Endothelial cell (in vitro differentiated cells): ENCODE measurements at regions not wholly inside any gene's neighbourhood (a gene's known extent, or its start where the extent isn't known, plus 50 kb on each side); places are given as distances from the start of the nearest gene placed in this dataset.

Experiments
- DNase-seq: peaks from one replicate; pipeline ENCODE4 v3.0.0; 2021; ENCODE audit warnings: low spot score
- H3K27ac Mint-ChIP-seq: one replicate; pipeline ENCODE4 v1.8.0; 2021; ENCODE audit warnings: mixed read lengths, inconsistent platforms; ENCODE audit not compliant: unreplicated experiment
- H3K27me3 Mint-ChIP-seq: one replicate; pipeline ENCODE4 v1.8.0; 2021; ENCODE audit warnings: mild to moderate bottlenecking, moderate library complexity, mixed read lengths, inconsistent platforms; ENCODE audit not compliant: unreplicated experiment
- H3K36me3 Mint-ChIP-seq: one replicate; pipeline ENCODE4 v1.8.0; 2021; ENCODE audit warnings: mild to moderate bottlenecking, low read depth, mixed read lengths, inconsistent platforms; ENCODE audit not compliant: unreplicated experiment
- H3K4me1 Mint-ChIP-seq: one replicate; pipeline ENCODE4 v1.8.0; 2021; ENCODE audit warnings: mild to moderate bottlenecking, mixed read lengths, inconsistent platforms; ENCODE audit not compliant: unreplicated experiment
- H3K4me3 Mint-ChIP-seq: one replicate; pipeline ENCODE4 v1.8.0; 2021; ENCODE audit warnings: mild to moderate bottlenecking, mixed read lengths, inconsistent platforms; ENCODE audit not compliant: unreplicated experiment
- H3K9me3 Mint-ChIP-seq: one replicate; pipeline ENCODE4 v1.8.0; 2021; ENCODE audit warnings: mixed read lengths, inconsistent platforms; ENCODE audit not compliant: unreplicated experiment
- TF ChIP-seq, protein P1 (sequence below): fragments of 200-600 bp; sonication (generic); IDR thresholded peaks from one replicate; pipeline ENCODE4 v1.5.0; 2021; ENCODE audit warnings: antibody characterized with exemption; ENCODE audit not compliant: unreplicated experiment

DNA sequence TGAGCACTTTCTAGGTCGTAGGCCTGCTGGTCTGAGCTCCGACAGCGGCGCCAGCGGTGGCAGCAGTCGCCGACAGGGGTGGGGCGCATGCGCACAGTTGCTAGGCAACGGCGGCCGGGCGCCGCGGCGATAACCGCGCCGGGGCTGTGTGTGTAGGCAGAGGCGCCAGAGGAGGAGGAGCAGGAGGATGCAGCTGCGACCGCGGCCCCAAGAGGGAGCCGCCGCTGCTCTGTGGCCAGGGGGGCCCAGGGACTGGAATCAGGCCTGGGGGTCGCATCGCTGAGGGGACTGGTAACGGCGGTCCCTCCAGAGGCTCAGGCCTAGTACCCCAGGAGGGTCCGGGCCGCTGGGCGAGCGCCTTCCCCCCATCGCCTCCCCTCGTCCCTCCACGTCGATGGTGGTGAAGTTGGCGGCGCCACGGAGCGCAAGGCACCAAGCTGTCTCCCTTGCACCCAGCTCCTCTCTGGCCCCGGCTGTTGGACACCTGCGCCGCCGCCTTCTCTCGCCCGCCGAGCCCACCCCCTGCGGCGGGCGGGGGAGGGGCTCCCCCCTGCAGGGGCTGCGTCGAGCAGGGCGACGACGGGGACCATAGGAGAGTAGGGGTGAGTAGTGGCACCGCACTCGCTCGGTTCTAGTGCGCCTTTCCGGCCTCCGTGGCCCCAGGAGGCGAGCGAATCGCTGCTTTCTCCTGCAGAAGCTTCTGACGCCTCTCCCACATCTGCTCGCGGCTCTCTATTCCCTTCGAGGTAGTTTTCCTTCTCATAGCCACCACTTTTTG lies 58.6 kb upstream of the ZC4H2 start, which contains the start of gene ZC3H12B:
Gene ZC3H12B (plus strand): TSS at position 159 of the 778 bp plus-strand sequence.
- peak within 1 kb of the TSS; percentile 90 for H3K4me3 Mint-ChIP-seq
- no peak within 1 kb of the TSS for H3K27ac Mint-ChIP-seq
- H3K36me3 Mint-ChIP-seq = no peaks in the 10 kb centered on the region
- no peaks in the 10 kb centered on the region for H3K9me3 Mint-ChIP-seq
- no peaks in the 10 kb centered on the region for H3K4me1 Mint-ChIP-seq
- peak; percentile 81 for DNase-seq
- H3K27me3 Mint-ChIP-seq = peaks cover 2% of the 10 kb centered on the region
- TF ChIP-seq, protein P1, sequence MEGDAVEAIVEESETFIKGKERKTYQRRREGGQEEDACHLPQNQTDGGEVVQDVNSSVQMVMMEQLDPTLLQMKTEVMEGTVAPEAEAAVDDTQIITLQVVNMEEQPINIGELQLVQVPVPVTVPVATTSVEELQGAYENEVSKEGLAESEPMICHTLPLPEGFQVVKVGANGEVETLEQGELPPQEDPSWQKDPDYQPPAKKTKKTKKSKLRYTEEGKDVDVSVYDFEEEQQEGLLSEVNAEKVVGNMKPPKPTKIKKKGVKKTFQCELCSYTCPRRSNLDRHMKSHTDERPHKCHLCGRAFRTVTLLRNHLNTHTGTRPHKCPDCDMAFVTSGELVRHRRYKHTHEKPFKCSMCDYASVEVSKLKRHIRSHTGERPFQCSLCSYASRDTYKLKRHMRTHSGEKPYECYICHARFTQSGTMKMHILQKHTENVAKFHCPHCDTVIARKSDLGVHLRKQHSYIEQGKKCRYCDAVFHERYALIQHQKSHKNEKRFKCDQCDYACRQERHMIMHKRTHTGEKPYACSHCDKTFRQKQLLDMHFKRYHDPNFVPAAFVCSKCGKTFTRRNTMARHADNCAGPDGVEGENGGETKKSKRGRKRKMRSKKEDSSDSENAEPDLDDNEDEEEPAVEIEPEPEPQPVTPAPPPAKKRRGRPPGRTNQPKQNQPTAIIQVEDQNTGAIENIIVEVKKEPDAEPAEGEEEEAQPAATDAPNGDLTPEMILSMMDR = peak; percentile 35

DNA sequence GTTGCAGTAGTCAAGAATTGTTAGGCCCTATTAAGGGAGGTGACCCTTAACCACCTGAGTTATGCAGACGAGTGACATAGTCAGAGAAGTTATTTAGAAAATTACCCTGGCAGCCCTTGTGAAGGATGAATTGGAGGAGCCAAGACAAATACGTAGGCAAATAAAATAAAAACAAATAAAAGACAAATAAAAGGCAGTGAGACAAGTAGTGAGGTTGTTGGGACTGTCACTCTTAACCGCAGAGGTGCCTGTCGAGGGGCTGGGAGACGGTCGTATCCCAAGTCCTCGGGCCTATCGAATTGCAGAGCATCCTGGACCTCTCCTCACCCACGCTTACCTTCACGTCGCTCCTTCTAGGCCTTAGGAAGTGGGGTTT lies 58.0 kb upstream of the ZC4H2 start:
- no peaks in the 10 kb centered on the region for H3K36me3 Mint-ChIP-seq
- H3K27me3 Mint-ChIP-seq = peaks cover 2% of the 10 kb centered on the region
- DNase-seq = no peak
- H3K27ac Mint-ChIP-seq = no peak overlapping the region
- TF ChIP-seq, protein P1 = no peak
- no peaks in the 10 kb centered on the region for H3K4me1 Mint-ChIP-seq
- no peaks in the 10 kb centered on the region for H3K9me3 Mint-ChIP-seq
- peak overlapping the region; percentile 80 for H3K4me3 Mint-ChIP-seq
